Stimulated activated CD8-positive, alpha-beta memory T cell treated with anti-CD3 and anti-CD28 coated beads, Interleukin-7, amount 100 ng/mL, for 4 hours (primary cell): ENCODE measurements at regions not wholly inside any gene's neighbourhood (a gene's known extent, or its start where the extent isn't known, plus 50 kb on each side); places are given as distances from the start of the nearest gene placed in this dataset.
"Not testable (repeated sequence)": the region's sequence is repeated elsewhere in the genome, so short reads cannot be mapped to it uniquely, and the experiment has no call there.

Experiments
- DNase-seq, 2 donors: peaks; one replicate each; pipeline ENCODE4 v3.0.0-alpha.2; 2020; ENCODE audit warnings: low read depth in 2 of 2

DNA sequence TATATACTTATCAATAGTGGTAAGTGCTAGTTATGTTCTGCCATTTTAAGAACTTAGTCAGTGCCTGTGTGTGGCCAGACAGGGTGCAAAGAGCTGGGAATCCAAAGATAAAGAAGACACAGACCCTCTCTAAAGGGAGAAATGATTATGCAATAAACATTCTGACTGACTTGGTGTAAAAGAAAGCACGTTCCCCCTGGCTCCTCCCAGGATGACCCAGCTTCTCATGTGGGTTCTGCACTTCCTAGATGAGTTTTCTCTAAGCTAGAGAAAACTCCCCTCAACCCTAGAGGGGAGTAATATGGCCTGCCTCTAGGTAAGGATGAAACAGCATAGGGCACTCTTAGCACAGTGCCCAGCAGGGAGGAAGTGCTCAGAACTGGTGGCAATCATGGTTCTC, 231.2 kb downstream of the VRK1 start:
- DNase-seq, result no peak

- DNase-seq, result no peak
Measured at GRCh38 chr14:97029800-97030199, 232.6 kb downstream of the VRK1 start.

DNA sequence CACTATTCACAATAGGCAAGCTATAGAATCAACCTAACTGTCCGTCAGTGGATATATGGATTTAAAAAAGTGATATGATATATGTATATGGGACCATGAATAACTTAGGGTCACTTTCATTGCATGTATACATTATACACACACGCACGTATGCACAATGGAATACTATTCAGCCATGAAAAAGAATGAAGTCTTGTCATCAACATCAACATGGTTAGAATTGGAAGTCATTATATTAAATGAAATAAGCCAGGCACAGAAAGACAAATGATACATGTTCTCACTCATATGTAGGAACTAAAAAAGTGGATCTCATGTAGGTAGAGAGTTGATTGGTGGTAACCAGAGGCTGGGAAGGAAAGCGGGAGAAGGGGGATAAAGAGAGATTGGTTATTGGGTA, 234.3 kb downstream of the VRK1 start:
- no peak for DNase-seq

DNA sequence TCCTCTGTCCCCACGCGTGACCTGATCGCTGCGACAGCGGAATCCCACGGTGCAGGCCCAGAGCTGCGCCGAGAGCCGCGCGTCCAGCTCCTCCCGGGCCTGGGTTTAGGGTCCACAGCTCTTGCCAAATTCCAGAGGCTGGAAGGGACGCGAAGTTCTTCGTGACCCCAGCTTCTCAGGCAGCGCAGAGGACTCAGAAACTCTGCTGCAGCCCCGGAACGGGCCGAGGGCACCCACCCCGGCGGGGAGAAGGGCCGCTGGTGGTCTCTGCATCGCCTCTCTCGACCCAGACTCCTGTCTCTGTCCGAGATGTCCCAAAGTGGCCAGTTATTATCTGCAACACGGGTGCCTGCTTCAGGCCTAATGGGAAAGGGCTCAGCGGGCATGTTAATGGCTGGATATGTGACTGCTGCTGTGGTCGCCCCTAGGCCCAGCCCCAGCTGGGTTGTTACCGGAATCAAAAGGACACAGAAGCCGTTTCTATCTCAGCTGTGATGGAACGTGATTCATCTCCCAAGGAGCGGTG, 236.4 kb downstream of the VRK1 start:
- no peak for DNase-seq

DNA sequence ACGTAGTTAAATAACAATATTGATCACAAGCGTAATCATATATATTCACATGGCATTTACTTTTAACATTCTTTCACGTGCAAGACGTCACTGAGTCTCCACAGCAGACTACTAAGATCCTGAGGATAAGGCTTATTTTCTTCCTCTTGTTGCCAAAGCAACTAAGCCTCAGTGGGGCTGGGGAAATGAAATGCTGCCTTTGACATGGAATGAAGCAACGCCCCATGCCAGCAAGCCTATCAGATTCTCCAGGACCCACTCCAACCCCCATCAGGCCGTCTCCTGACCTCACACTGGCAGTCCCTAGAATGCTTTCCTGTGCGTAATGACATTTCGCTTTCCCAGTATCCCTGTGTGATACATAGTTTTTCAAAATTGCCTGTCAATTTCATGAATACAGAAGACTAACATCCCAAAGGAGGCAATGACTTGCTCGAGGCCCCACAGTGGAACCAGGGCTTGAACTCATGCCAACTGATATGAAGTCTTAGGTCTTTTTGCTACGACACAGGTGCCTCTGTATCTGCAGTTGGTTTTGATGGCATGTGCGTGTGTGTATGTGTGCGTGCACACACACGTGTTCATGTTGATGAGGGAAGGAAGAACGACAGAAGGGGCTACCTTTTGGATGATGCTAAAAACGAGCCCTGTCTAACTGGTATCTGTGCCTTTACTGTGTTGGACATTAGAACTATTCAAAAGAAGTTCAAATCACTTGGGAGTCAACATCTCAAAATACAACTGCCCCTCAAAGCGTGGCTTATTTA, 239.1 kb downstream of the VRK1 start:
- no peak for DNase-seq

- DNase-seq, result no peak
Measured at GRCh38 chr14:97039717-97040363, 242.7 kb downstream of the VRK1 start.

DNA sequence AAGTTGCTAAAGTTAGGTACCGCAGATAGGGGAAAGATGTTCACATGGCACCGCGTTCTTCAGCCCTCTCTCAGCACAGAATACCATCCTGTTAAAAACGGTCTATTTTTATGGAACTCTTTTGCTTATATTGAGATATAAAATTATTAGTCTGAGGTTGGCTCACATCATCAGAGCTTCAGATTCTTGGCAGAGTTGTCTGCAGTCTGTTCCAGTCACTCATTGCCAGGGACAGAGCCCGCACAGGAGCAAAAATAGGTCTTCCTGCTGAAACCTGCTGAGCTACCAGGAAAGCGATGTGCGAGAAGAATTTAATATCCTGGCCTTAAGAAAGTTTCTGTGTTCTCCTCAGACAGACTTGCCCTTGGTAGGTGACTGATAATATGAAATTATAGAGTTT, 249.8 kb downstream of the VRK1 start:
- DNase-seq, result no peak

GRCh38 chr14:97052001-97052400, 254.8 kb downstream of the VRK1 start:
- DNase-seq, result no peak

GRCh38 chr14:97053941-97054340, 256.8 kb downstream of the VRK1 start:
- DNase-seq, result no peak

- DNase-seq, result no peak
Measured at GRCh38 chr14:97055355-97055754, 258.2 kb downstream of the VRK1 start.

DNA sequence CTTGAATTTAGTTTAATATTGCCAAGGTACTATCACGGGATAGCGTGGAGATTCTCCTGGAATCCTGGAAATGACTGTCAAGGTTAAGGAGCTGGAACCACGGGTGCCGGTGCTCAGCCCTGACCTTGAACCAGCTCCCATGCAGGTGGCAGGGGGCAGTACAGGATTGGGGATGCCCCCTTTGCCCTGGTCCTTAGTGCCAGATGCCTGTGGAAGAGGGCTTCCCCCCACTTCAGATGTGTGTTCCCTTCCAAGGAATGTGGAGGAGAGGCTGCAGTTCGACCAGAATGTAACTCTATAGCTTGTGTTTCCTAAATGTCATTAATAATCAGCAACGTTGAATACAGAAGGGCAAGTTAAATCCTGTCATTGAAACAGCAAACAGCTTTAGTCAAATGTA, 258.9 kb downstream of the VRK1 start:
- no peak for DNase-seq

- DNase-seq, result no peak
Measured at GRCh38 chr14:97057238-97058073, 260.3 kb downstream of the VRK1 start.

- no peak for DNase-seq
Measured at GRCh38 chr14:97058074-97058467, 260.9 kb downstream of the VRK1 start.

- DNase-seq, result no peak
Measured at GRCh38 chr14:97058589-97058988, 261.4 kb downstream of the VRK1 start.

DNA sequence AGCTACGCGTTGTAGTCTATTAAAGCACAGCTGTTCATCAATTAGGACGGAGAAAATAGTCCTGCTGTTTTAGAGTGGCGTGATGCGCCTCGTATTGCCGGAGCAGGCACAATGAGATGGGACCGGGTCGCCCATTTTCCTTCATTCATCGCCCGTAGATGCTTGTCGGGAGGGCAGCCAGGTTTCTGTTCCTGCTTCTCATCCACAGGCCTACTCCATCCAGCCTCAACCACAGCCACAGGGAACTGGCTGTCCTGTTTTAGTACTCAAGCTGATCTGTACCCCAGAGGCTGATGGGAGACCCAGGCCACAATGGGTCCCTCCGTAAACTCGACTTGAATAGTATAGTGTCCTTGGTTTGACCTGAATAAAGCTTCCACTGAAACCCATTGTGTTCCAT, 264.0 kb downstream of the VRK1 start:
- DNase-seq, result no peak

GRCh38 chr14:97061714-97062113, 264.5 kb downstream of the VRK1 start:
- DNase-seq, result no peak

GRCh38 chr14:97065305-97066067, 268.3 kb downstream of the VRK1 start:
- no peak for DNase-seq

DNA sequence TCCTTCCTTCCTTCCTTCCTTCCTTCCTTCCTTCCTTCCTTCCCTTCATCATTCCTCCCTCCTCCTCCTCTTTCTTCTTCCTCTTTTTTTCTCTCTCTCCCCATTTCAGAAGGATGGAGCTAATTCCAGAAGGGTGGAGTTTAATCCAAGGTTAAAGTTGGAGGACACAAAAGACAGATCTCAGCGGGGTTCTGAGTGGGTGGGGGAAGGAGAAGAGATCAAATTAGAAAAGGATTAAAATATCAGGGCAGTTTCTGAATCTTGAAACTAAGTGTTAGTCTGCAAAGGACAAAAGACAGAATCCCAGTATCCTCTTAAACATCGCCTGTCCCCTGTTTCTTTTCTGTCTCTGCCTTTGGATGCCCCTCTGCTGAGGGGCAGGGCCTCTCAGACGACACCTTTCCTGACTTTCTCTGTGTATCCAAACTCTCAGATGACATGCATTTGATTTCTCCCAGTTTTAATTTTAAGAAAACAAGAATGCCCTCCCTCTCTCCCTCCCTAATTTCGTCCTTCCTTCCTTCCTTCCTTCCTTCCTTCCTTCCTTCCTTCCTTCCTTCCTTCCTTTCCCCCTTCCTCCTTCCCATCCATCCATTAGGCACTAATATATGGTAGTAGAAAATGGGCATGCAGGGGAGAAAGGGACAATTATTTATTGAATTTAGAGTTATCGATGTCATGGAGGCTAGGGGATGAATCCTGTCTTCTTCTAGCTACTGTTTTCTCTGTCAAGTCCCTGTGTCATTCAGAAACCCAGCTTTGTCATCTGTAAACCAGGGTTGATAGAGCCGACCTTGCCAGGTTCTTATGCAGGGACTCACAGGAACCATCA, 269.1 kb downstream of the VRK1 start:
- DNase-seq, result no peak

DNA sequence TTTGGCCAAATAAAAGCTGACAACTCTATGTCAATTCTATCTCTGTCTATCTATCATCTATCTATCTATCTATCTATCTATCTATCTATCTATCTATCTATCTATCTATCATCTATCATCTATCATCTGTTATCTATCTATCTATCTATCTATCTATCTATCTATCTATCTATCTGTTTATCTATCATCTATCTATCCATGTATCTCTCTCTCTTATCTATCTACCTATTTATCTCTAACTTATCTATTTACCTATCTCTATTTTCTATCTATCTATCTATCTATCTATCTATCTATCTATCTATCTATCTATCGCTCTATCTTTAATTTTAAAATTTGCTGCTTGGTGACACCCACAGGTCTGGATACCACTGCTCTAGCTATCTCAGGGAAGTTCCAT, 271.1 kb downstream of the VRK1 start:
- DNase-seq, result not testable (repeated sequence)

DNA sequence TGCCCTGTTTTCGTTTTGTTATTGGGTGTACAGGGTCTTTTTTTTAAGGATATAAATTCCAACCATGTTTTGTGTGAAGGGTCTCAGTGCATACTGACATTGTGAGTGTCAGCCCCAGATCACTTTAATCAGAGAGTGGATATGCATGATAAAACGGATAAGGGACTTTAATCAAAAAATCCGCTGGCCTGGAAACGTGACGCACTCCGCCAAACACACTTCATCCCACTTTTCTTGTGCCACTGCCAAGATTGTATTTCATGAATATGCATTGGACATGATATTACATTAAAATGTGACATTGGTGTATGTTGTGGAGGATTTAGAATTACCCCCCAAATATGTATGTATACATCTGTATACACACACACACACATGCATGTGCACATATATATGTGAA, 273.1 kb downstream of the VRK1 start:
- DNase-seq, result no peak

- no peak for DNase-seq
Measured at GRCh38 chr14:97071177-97071576, 274.0 kb downstream of the VRK1 start.
